LNCaP clone FGC (cell line): ENCODE measurements at regions not wholly inside any gene's neighbourhood (a gene's known extent, or its start where the extent isn't known, plus 50 kb on each side); places are given as distances from the start of the nearest gene placed in this dataset.
A peak's percentile ranks its signal among the peaks of the same experiment; 100 is the strongest.

ENCODE experiments used
- DNase-seq: peaks from one replicate; pipeline ENCODE4 v3.0.0-alpha.2; 2011; ENCODE audit warnings: low read depth
- H3K4me3 ChIP-seq: 2 replicates; pipeline ENCODE4 v1.5.1; 2011; ENCODE audit warnings: mild to moderate bottlenecking, low read depth, low read length, control low read depth
- TF ChIP-seq, protein P1 (sequence below): IDR thresholded peaks from 2 replicates; pipeline ENCODE4 v1.5.1; 2012; ENCODE audit warnings: mild to moderate bottlenecking; ENCODE audit not compliant: control insufficient read depth, insufficient read depth; ENCODE audit errors: extremely low read depth

DNA sequence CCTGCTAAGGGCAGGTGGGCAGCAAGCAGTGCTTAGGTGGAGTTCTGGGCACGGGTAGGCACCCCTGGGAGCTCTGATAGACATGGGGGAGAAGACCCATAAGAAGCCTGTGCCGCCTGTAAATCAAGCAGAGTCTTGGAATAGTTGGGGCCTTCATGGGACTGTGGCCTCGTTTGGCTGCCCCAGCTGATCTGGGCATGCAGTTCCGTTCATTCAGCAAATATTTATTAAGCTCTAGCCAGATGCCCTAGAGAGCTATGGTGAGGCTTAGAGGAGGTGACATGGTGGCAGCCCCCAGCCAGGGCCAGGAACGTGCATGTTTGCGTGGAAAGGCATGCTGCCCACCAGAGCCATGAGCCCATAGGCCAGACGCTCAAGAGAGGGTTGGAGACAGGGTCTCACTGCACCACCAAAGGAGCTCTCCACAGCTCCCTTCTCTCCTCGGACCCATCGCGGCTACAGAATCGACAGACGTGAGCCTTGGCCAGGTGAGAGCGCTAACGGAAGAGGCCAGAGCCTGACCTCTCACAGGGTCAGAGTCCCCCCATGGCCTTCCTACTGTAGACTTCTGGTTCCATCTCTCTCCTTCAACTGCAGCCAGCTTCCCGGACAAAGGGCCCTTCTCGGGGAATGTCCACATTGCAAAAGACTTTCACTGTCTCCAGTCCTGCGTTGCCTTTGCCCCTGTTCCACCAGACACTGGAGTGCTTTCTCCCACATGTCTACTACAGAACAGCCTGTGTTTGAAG is 135.7 kb downstream of the INHBB start:
- DNase-seq = no peak
- TF ChIP-seq, protein P1, sequence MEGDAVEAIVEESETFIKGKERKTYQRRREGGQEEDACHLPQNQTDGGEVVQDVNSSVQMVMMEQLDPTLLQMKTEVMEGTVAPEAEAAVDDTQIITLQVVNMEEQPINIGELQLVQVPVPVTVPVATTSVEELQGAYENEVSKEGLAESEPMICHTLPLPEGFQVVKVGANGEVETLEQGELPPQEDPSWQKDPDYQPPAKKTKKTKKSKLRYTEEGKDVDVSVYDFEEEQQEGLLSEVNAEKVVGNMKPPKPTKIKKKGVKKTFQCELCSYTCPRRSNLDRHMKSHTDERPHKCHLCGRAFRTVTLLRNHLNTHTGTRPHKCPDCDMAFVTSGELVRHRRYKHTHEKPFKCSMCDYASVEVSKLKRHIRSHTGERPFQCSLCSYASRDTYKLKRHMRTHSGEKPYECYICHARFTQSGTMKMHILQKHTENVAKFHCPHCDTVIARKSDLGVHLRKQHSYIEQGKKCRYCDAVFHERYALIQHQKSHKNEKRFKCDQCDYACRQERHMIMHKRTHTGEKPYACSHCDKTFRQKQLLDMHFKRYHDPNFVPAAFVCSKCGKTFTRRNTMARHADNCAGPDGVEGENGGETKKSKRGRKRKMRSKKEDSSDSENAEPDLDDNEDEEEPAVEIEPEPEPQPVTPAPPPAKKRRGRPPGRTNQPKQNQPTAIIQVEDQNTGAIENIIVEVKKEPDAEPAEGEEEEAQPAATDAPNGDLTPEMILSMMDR = no peak

DNA sequence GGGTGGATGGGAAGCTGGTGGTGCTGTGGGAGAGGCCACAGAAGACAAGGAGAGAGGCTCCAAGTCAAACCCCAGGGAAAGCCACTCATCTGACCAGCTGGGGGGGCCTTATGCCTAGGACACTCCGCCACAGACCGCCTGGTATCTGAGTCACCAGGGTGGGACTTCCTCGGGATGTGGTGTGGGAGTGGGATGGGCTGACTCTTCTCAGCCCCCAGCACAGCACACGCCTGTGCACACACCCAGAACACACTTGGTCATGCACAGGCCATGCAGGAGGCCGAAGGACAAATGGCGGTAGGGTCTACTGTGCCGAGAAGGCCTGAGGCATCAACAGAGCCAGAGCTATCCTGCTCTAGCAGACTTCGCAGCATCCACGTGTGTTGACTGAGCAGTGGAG is 136.4 kb downstream of the INHBB start:
- H3K4me3 ChIP-seq = no peak overlapping the region

More for the DNA sequence above, 135.7 kb downstream of the INHBB start:
- H3K4me3 ChIP-seq = no peak overlapping the region

DNA sequence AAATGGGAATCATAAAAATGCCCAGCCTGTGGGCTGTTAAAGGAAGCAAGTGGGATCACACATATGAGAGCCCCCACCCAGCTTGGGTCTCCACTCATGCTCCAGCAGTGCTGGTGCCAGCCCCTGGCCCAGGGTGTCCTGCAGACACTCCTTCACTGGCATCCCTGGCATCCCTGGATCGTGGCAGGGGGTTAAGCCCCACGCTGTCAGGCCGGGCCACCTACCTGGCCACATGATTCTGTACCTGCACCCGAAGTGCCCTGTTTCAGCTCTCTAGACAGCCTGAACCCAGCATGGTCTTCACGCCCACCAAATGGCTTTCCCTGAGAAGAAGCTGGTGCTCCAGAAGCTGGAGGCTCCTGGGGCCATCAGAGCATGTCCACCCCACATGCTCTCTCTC is 137.4 kb downstream of the INHBB start:
- no peak overlapping the region for H3K4me3 ChIP-seq
- TF ChIP-seq, protein P1 = no peak
- no peak for DNase-seq

More for the DNA sequence above, 136.4 kb downstream of the INHBB start:
- no peak for DNase-seq
- TF ChIP-seq, protein P1 = no peak

DNA sequence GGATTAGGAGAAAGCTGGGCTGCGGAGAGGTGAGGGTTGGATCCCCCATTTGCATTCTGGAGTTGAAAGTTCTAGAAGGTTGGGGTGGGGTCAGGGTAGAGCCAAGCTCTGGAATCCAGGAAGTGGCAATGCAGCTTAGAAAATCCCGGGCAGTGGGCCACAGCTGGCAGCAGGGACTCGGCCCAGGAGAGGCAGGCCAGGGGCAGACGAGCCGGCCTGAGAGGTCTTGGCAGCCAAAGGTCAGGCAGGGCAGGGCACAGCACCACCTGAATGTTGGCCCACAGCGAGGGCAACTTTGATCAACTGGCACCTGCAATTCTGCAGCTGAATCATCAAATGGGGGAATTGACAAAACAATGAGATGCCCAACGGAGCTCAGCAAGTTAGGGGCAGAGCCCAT is 139.2 kb downstream of the INHBB start:
- H3K4me3 ChIP-seq = no peak overlapping the region
- no peak for DNase-seq
- TF ChIP-seq, protein P1 = no peak

DNA sequence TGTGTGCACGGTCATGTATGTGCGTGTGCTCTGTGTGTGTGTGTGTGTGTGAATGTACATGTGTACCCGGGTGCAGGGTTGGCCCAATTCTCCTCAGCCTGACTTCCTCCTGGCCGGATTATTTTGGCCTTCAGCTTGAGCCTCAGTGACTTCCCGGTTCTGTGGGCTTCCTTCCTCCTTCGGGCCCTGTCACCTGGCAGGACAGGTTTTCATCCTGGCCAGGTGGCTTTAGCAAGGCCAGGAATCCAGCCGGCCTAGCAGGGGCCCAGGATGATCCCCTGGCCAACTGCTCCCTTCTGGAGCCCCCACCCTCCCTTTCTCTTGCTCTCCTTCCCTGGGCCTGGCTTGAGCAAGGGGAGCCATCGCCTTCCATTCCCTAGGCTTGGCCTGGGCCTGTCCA is 140.5 kb downstream of the INHBB start:
- TF ChIP-seq, protein P1 = no peak
- no peak overlapping the region for H3K4me3 ChIP-seq
- peak; percentile 44 for DNase-seq

DNA sequence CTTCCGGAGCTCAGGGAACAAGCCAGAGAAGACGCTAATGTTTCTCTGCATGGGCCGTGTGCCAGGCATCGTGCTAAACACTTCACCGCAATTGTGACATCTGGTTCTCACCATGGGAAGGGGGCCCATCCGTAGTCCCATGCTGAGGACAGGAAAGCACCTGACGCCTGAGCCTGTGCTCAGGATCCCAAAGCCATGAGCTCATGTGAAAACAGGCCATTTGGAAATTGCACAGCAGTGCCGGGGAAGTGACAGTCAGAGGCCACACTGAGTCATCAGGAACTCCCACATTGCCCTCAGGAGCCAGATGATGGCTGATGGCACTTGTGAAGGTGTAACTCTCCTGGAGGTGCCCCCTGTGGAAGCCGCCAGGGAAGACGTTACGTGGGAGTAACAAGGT is 141.0 kb downstream of the INHBB start:
- no peak overlapping the region for H3K4me3 ChIP-seq
- no peak for DNase-seq
- TF ChIP-seq, protein P1 = no peak

DNA sequence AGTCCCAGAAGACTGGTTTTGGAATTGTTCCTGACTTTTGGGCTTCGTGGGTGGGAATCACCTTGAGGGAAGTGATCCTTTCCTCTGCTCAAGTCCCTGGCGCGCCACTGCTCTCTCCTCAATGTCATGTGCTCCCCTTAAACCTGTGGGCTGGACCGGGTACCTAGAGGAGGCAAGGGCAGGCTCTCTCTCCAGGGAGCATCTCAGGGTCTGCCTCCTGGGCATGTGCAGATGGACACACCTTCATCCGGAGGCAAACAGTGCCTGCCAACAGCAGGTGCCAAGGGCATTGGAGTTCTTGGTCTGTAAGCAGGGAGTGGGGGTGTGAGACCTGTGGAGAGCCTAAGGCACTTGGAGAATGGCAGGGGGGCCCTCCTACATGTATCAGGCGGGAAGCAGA is 142.6 kb downstream of the INHBB start:
- TF ChIP-seq, protein P1 = no peak
- no peak for DNase-seq
- H3K4me3 ChIP-seq = no peak overlapping the region
